ENCODE measurements at regions not wholly inside any gene's neighbourhood (a gene's known extent, or its start where the extent isn't known, plus 50 kb on each side); places are given as distances from the start of the nearest gene placed in this dataset.
A peak's percentile ranks its signal among the peaks of the same experiment; 100 is the strongest.

DNA sequence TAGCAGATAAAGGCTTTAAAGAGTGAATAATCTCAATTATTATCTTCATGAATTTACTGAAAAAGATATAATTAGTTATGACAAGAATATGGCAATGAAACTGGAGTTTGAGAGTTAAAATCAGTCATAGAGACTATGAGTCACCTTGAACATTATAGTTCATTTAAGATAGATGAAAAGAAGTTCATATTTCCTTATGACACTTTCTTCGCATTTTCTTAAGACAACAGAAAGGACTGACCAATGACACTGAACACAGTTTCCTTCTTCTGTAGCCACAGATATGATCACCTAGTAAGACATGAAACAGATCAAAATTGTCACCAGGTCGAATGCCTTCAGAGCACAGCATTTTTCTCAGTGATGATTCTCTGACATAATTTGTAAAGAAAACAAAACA lies 202.1 kb downstream of the KLF12 start:
- DNase-seq, result no peak

GRCh38 chr13:73929287-73929932 lies 204.8 kb downstream of the KLF12 start:
- DNase-seq, result no peak

GRCh38 chr13:73924607-73925006 lies 209.6 kb downstream of the KLF12 start:
- DNase-seq, result no peak

- DNase-seq, result no peak
These were observed 211.5 kb downstream of the KLF12 start for GRCh38 chr13:73922493-73923393.

- no peak for DNase-seq
These were observed 215.5 kb downstream of the KLF12 start for GRCh38 chr13:73918691-73919090.

DNA sequence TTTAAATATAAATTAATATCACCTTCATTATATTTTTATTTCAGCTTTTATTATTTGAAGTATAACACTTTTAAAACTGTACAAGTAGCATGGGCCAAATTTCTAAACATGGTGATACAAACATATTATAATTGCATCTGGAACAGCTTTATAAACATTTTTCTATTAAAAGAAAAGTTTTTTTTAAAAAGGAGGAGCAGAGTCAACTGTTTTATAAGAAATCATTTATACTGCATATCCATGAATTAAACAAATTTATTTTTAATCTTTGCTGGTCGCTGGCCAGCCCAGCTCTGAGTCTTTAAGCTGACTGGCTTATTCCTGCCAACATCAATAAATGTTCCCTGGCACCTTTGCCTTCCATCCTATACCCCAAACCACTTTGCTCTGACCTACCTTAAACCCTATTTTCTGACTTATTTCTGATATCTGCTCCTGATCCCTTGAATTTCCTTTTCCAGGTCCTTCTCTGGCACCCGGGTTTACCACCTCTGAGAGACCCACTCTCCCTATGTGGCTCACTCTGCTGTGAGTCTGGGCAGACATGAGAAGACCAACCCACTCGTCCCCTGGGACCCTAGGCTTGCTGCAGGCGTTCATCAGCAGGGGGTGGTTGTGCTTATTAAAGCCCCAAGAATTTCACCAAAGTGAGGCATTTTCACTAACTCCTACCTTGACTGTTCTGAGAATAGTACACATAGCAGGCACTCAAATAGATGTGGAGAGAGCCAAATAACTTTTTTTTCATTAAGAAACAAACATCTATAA lies 220.3 kb downstream of the KLF12 start:
- DNase-seq, result no peak

- no peak for DNase-seq
These were observed 221.0 kb downstream of the KLF12 start for GRCh38 chr13:73913079-73913740.

- no peak for DNase-seq
These were observed 222.8 kb downstream of the KLF12 start for GRCh38 chr13:73911361-73911760.

- DNase-seq, result no peak
These were observed 223.5 kb downstream of the KLF12 start for GRCh38 chr13:73910733-73911132.

DNA sequence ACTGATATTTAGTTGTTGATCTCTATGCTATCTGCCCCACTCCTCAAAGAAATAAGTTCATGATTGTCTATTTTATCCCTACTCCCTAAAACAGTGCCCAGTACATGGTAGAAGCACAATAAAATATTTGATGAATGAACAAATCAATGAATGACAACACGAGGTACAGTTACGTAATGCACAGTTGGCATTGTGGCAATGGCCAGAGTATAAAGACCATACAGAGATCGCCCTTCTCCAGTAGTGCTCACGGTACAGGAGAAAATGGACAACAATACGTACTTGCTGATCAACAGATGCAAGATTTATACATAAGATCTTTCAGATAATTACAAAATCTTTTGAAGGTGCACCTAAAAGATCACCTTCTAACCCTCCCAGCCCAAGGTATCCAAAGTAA lies 225.4 kb downstream of the KLF12 start:
- DNase-seq, result no peak

GRCh38 chr13:73904625-73905024 lies 229.6 kb downstream of the KLF12 start:
- DNase-seq, result no peak

- no peak for DNase-seq
These were observed 230.6 kb downstream of the KLF12 start for GRCh38 chr13:73903561-73903960.

DNA sequence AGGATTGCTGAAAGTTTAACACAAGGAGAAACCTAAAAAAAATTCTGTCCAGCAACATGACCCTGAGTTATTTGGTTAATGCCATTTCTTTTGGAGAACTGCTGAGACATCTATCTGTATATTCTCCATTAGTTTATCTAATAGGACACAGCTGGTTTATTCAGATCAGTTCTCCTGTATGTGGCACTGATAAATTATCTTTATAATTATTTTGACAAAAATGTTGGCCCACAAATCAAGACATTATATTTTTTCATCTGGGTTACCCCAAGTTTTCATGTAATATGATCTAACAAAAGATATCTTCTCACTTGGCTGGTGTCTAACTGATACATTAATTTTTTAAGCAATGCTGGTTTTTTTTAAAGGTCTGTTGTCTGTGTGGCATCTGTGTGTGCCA lies 231.4 kb downstream of the KLF12 start:
- DNase-seq, result no peak

DNA sequence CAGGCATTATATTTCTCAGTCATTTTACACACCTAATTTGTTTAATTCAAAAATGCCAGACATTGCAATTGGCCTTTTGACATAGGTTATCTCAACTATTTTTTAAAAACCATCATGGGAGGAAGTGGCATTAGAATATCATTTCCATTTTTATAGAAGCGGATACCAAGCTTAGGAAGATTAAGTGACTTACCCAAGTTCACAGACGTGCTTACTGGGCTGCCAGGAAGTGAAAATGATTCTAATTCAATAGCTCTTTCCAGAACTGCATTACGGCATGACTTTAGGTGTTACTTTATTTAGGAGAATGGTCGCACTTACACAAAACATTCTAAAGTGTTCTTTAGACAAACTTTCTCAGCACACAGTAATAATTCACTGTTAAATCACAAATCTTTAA lies 231.9 kb downstream of the KLF12 start:
- no peak for DNase-seq

GRCh38 chr13:73901324-73902068 lies 232.7 kb downstream of the KLF12 start:
- peak; percentile 95 for DNase-seq

DNA sequence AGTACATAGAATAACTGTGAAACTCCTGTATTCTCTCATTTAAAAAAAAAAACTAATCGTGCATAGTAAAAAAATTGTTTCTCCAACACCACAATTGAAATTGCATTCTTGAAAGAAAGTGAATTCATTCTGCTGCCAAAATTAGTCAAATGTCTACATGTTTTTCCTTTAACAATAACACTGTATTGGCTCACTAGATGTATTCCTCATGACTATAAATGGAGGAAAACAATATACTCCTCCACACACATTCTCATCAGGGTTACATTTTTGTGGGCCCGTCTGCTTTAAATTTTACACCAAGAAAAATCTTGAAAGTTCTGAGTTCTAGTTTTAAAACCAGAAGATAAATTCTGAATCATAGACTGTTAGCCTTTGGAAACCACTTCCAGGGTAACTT lies 233.6 kb downstream of the KLF12 start:
- DNase-seq, result no peak

- no peak for DNase-seq
These were observed 235.3 kb downstream of the KLF12 start for GRCh38 chr13:73898899-73899298.

- no peak for DNase-seq
These were observed 235.9 kb downstream of the KLF12 start for GRCh38 chr13:73898276-73898675.

- no peak for DNase-seq
These were observed 239.1 kb downstream of the KLF12 start for GRCh38 chr13:73894995-73895571.

- no peak for DNase-seq
These were observed 240.4 kb downstream of the KLF12 start for GRCh38 chr13:73893833-73894232.

DNA sequence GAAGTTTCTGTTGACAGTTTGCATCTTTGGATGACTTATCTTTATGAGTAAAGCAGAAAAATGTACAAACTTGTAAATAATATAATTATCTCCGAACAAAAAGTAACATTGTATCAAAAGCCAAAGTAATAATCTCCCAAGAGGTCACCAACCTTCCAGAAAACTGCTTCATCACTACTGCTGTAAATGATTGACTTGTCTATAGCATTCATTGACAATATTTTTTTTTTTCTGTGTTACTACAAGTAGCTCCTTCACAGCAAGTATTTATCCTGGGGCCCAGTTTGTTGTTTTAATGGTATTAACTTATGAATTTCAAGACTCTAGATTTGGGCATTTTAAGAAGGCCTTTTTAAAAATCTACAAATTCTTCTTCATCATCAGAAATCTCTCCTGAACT lies 242.4 kb downstream of the KLF12 start:
- no peak for DNase-seq

DNA sequence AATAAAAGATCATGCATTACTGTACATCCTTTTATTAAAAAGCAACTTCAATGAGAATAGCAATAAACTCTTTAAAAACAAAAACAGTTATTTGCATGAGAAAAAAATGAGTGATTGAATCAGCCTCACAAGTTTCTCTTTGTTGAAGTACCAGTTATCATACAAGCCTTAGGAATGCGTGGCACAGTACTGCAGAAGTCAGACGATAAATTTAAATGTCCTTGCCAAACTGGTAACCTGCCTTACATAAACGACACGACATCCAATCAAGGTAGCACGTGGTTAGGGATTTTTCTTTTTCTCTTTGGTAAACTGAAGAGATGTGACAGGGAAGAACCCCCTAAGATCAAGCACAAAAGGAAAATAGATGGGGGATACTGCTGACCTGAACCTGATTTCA lies 251.0 kb downstream of the KLF12 start:
- no peak for DNase-seq

Measured in NCI-H2227 treated with DMSO at 0.1 percent for 48 hours (cell line).